DND-41 (cell line): ENCODE measurements at regions not wholly inside any gene's neighbourhood (a gene's known extent, or its start where the extent isn't known, plus 50 kb on each side); places are given as distances from the start of the nearest gene placed in this dataset.

ENCODE experiments used
- ATAC-seq: fragments of 200-7000 bp; cut with Tn5 transposase; 3 replicates; pipeline ENCODE4 v1.9.1; 2021; ENCODE audit warnings: low read depth; ENCODE audit not compliant: insufficient read depth
- DNase-seq: peaks from one replicate; pipeline ENCODE4 v3.0.0-alpha.2; 2020
- H2AFZ ChIP-seq: 2 replicates; pipeline ENCODE4 v1.6.0; 2012; ENCODE audit warnings: low read depth, low read length
- H3K27ac ChIP-seq: 2 replicates; pipeline ENCODE4 v1.5.1; 2012; ENCODE audit warnings: low read length, inconsistent platforms
- H3K27me3 ChIP-seq: fragments of 200-600 bp; sonication (generic); 2 replicates; pipeline ENCODE4 v1.6.0; 2012; ENCODE audit warnings: low read length, mild to moderate bottlenecking, inconsistent platforms; ENCODE audit not compliant: insufficient read depth, poor library complexity
- H3K36me3 ChIP-seq: 2 replicates; pipeline ENCODE4 v1.5.1; 2012; ENCODE audit warnings: low read length, inconsistent platforms; ENCODE audit not compliant: insufficient read depth
- H3K4me1 ChIP-seq: 2 replicates; pipeline ENCODE4 v1.5.1; 2012; ENCODE audit warnings: mild to moderate bottlenecking, low read length; ENCODE audit not compliant: insufficient read depth
- H3K4me2 ChIP-seq: 2 replicates; pipeline ENCODE4 v1.6.0; 2012; ENCODE audit warnings: mild to moderate bottlenecking, moderate library complexity, low read length, inconsistent platforms; ENCODE audit not compliant: insufficient read depth
- H3K4me3 ChIP-seq, 2 experiments: fragments of 200-600 bp in 1 of 2; shearing (Covaris generic) in 1 of 2; 2 replicates each; pipeline ENCODE4 v1.5.1; 2012 to 2016; ENCODE audit warnings: inconsistent platforms in 2 of 2, low read length in 2 of 2, mild to moderate bottlenecking in 2 of 2, low read depth in 1 of 2, moderate library complexity in 1 of 2
- H3K79me2 ChIP-seq: 2 replicates; pipeline ENCODE4 v1.6.0; 2012; ENCODE audit warnings: low read length, inconsistent platforms; ENCODE audit not compliant: insufficient read depth
- H3K9ac ChIP-seq: 2 replicates; pipeline ENCODE4 v1.6.0; 2012; ENCODE audit warnings: low read depth, mild to moderate bottlenecking, inconsistent platforms, low read length, moderate library complexity
- H3K9me3 ChIP-seq: 2 replicates; pipeline ENCODE4 v1.5.1; 2012; ENCODE audit warnings: low read length, moderate library complexity, mild to moderate bottlenecking, inconsistent platforms; ENCODE audit not compliant: insufficient read depth, severe bottlenecking
- H4K20me1 ChIP-seq: 2 replicates; pipeline ENCODE4 v1.6.0; 2012; ENCODE audit warnings: low read length; ENCODE audit not compliant: insufficient read depth
- CTCF ChIP-seq: IDR thresholded peaks from 2 replicates; pipeline ENCODE4 v1.5.1; 2012; ENCODE audit warnings: borderline replicate concordance, low read length, moderate library complexity, mild to moderate bottlenecking; ENCODE audit not compliant: poor library complexity, severe bottlenecking; ENCODE audit errors: extremely low read depth
- EZH2 ChIP-seq: IDR thresholded peaks from 3 replicates; pipeline ENCODE4 v1.6.1; 2012; ENCODE audit warnings: borderline replicate concordance, low read depth, mild to moderate bottlenecking, moderate library complexity, low read length, inconsistent platforms; ENCODE audit not compliant: severe bottlenecking

- DNase-seq (no peak), ATAC-seq (no peak)
- H2AFZ ChIP-seq, result no peak overlapping the region
- H3K4me2 ChIP-seq, result no peak overlapping the region
- no peak overlapping the region for H3K27ac ChIP-seq
- H3K9ac ChIP-seq, result no peak overlapping the region
- H3K27me3 ChIP-seq, result no peaks in the 10 kb centered on the region
- TF ChIP-seq EZH2, result no peak
- no peak for TF ChIP-seq CTCF
- no peaks in the 10 kb centered on the region for H3K79me2 ChIP-seq
- H3K9me3 ChIP-seq, result no peaks in the 10 kb centered on the region
- no peak overlapping the region for H3K4me3 ChIP-seq
- no peaks in the 10 kb centered on the region for H4K20me1 ChIP-seq
- H3K4me1 ChIP-seq, result no peaks in the 10 kb centered on the region
- H3K36me3 ChIP-seq, result no peaks in the 10 kb centered on the region
Measured at GRCh38 chr12:115017346-115017745, 333.4 kb upstream of the TBX3 start.

GRCh38 chr12:115013236-115013981 is 329.4 kb upstream of the TBX3 start:
- no peaks in the 10 kb centered on the region for H3K4me1 ChIP-seq
- TF ChIP-seq CTCF, result no peak
- no peak for TF ChIP-seq EZH2
- no peaks in the 10 kb centered on the region for H3K9me3 ChIP-seq
- no peaks in the 10 kb centered on the region for H3K79me2 ChIP-seq
- no peaks in the 10 kb centered on the region for H4K20me1 ChIP-seq
- H2AFZ ChIP-seq, result no peak overlapping the region
- H3K4me3 ChIP-seq, result no peak overlapping the region
- DNase-seq (no peak), ATAC-seq (no peak)
- H3K36me3 ChIP-seq, result no peaks in the 10 kb centered on the region
- H3K4me2 ChIP-seq, result no peak overlapping the region
- H3K27me3 ChIP-seq, result peaks cover 4% of the 10 kb centered on the region
- no peak overlapping the region for H3K9ac ChIP-seq
- H3K27ac ChIP-seq, result no peak overlapping the region

- H3K9me3 ChIP-seq, result no peaks in the 10 kb centered on the region
- no peak overlapping the region for H3K27ac ChIP-seq
- H3K27me3 ChIP-seq, result peaks cover 4% of the 10 kb centered on the region
- DNase-seq, result no peak
- no peak overlapping the region for H3K4me2 ChIP-seq
- H2AFZ ChIP-seq, result no peak overlapping the region
- no peak overlapping the region for H3K9ac ChIP-seq
- no peaks in the 10 kb centered on the region for H3K79me2 ChIP-seq
- H4K20me1 ChIP-seq, result no peaks in the 10 kb centered on the region
- H3K4me3 ChIP-seq, result no peak overlapping the region
- H3K4me1 ChIP-seq, result no peaks in the 10 kb centered on the region
- TF ChIP-seq EZH2 (no peak), CTCF (no peak)
- no peak for ATAC-seq
- H3K36me3 ChIP-seq, result no peaks in the 10 kb centered on the region
Measured at GRCh38 chr12:115012861-115013235, 328.9 kb upstream of the TBX3 start.
